WTC11 (cell line): ENCODE measurements at regions not wholly inside any gene's neighbourhood (a gene's known extent, or its start where the extent isn't known, plus 50 kb on each side); places are given as distances from the start of the nearest gene placed in this dataset.

Source experiments
- ATAC-seq: fragments of 200-7000 bp; cut with Tn5 transposase; 2 replicates; pipeline ENCODE4 v1.10.0; 2021; ENCODE audit warnings: mild to moderate bottlenecking, moderate library complexity
- CTCF ChIA-PET: fragments of 300-600 bp; sonication (Branson Sonifier 250); formaldehyde crosslinking; loops from one replicate; lab custom pipeline; 2021; ENCODE audit warnings: antibody characterized with exemption; lab: Charles Lee
- POLR2A ChIA-PET: fragments of 350-600 bp; sonication (Branson Sonifier 250); formaldehyde crosslinking; loops from one replicate; lab custom pipeline; 2021; ENCODE audit warnings: antibody characterized with exemption; lab: Charles Lee
- DNase-seq: peaks from one replicate; pipeline ENCODE4 v3.0.0; 2021; ENCODE audit warnings: low spot score
- H3K27ac Mint-ChIP-seq: 2 replicates; pipeline ENCODE4 v1.8.0; 2021; ENCODE audit warnings: mixed read lengths
- H3K27me3 Mint-ChIP-seq: 2 replicates; pipeline ENCODE4 v1.8.0; 2021; ENCODE audit warnings: low read depth, mild to moderate bottlenecking, moderate library complexity, mixed read lengths
- H3K36me3 Mint-ChIP-seq: 2 replicates; pipeline ENCODE4 v1.8.0; 2021; ENCODE audit warnings: mixed read lengths
- H3K4me1 Mint-ChIP-seq: 2 replicates; pipeline ENCODE4 v1.8.0; 2022; ENCODE audit warnings: mixed read lengths
- H3K4me3 Mint-ChIP-seq: 2 replicates; pipeline ENCODE4 v1.8.0; 2021; ENCODE audit warnings: mild to moderate bottlenecking, moderate library complexity, mixed read lengths
- H3K9me3 Mint-ChIP-seq: 2 replicates; pipeline ENCODE4 v1.8.0; 2021; ENCODE audit warnings: mixed read lengths
- AR ChIP-seq: fragments of 250-450 bp; sonication (Bioruptor Pico); IDR thresholded peaks from 2 replicates; pipeline ENCODE4 v1.9.0; 2021; ENCODE audit warnings: mild to moderate bottlenecking
- ATF1 ChIP-seq: sonication (generic); formaldehyde crosslinking; IDR thresholded peaks from 2 replicates; pipeline ENCODE4 v1.8.1; 2023; ENCODE audit warnings: mild to moderate bottlenecking, moderate library complexity, missing genetic modification reagents
- CTCF ChIP-seq: fragments of 200-600 bp; IDR thresholded peaks from 2 replicates; pipeline ENCODE4 v1.8.0; 2022; ENCODE audit warnings: antibody characterized with exemption
- E2F4 ChIP-seq: sonication (generic); formaldehyde crosslinking; IDR thresholded peaks from 2 replicates; pipeline ENCODE4 v1.8.1; 2022; ENCODE audit warnings: low read depth, mild to moderate bottlenecking, moderate library complexity, missing genetic modification reagents, borderline replicate concordance
- ELF4 ChIP-seq: sonication (generic); formaldehyde crosslinking; IDR thresholded peaks from 2 replicates; pipeline ENCODE4 v1.8.1; 2022; ENCODE audit warnings: low read depth, mild to moderate bottlenecking, moderate library complexity, missing genetic modification reagents
- GTF2I ChIP-seq: fragments of 250-450 bp; sonication (Bioruptor Pico); conservative IDR thresholded peaks from 2 replicates; pipeline ENCODE4 v1.4.0; 2021; ENCODE audit warnings: mild to moderate bottlenecking
- HMGA2 ChIP-seq: fragments of 250-450 bp; sonication (Bioruptor Pico); IDR thresholded peaks from 2 replicates; pipeline ENCODE4 v1.4.0; 2021; ENCODE audit warnings: mild to moderate bottlenecking, moderate library complexity
- IRF1 ChIP-seq: sonication (generic); formaldehyde crosslinking; IDR thresholded peaks from 2 replicates; pipeline ENCODE4 v1.8.0; 2023; ENCODE audit warnings: missing genetic modification reagents
- MLX ChIP-seq: sonication (generic); formaldehyde crosslinking; IDR thresholded peaks from 2 replicates; pipeline ENCODE4 v1.8.1; 2023; ENCODE audit warnings: mild to moderate bottlenecking, missing genetic modification reagents, moderate library complexity
- MXD4 ChIP-seq: fragments of 250-450 bp; sonication (Bioruptor Pico); IDR thresholded peaks from 2 replicates; pipeline ENCODE4 v1.8.0; 2021; ENCODE audit warnings: mild to moderate bottlenecking, moderate library complexity, borderline replicate concordance
- MYBL2 ChIP-seq: sonication (generic); formaldehyde crosslinking; IDR thresholded peaks from 2 replicates; pipeline ENCODE4 v1.8.1; 2023; ENCODE audit warnings: mild to moderate bottlenecking, moderate library complexity, missing genetic modification reagents
- NFYB ChIP-seq: sonication (generic); formaldehyde crosslinking; conservative IDR thresholded peaks from 2 replicates; pipeline ENCODE4 v1.8.0; 2022; ENCODE audit warnings: low read depth, missing genetic modification reagents
- RORB ChIP-seq: fragments of 250-450 bp; sonication (Bioruptor Pico); IDR thresholded peaks from 2 replicates; pipeline ENCODE4 v1.9.0; 2021; ENCODE audit warnings: mild to moderate bottlenecking
- SMAD4 ChIP-seq: sonication (generic); formaldehyde crosslinking; IDR thresholded peaks from 2 replicates; pipeline ENCODE4 v1.8.0; 2022; ENCODE audit warnings: mild to moderate bottlenecking, missing genetic modification reagents
- TEAD1 ChIP-seq: sonication (generic); formaldehyde crosslinking; IDR thresholded peaks from 2 replicates; pipeline ENCODE4 v1.8.0; 2022; ENCODE audit warnings: mild to moderate bottlenecking, missing genetic modification reagents
- USF1 ChIP-seq: sonication (generic); formaldehyde crosslinking; IDR thresholded peaks from 2 replicates; pipeline ENCODE4 v1.8.0; 2022; ENCODE audit warnings: mild to moderate bottlenecking, missing genetic modification reagents
- ZNF317 ChIP-seq: sonication (generic); formaldehyde crosslinking; IDR thresholded peaks from 2 replicates; pipeline ENCODE4 v1.8.1; 2023; ENCODE audit warnings: low read depth, mild to moderate bottlenecking, moderate library complexity, missing genetic modification reagents, borderline replicate concordance
- ZNF532 ChIP-seq: fragments of 250-450 bp; sonication (Bioruptor Pico); IDR thresholded peaks from 2 replicates; pipeline ENCODE4 v1.9.0; 2021; ENCODE audit warnings: mild to moderate bottlenecking, borderline replicate concordance

- no peaks in the 10 kb centered on the region for H3K27me3 Mint-ChIP-seq
- POLR2A ChIA-PET: no interaction called here
- no peak for TF ChIP-seq MLX
- TF ChIP-seq AR (CRISPR knock-in tag): no peak
- no peak for TF ChIP-seq CTCF
- TF ChIP-seq TEAD1 (CRISPR knock-in tag): no peak
- TF ChIP-seq ATF1 (CRISPR knock-in tag): no peak
- TF ChIP-seq SMAD4 (CRISPR knock-in tag): no peak
- no peak for TF ChIP-seq GTF2I (CRISPR knock-in tag)
- no peak for TF ChIP-seq IRF1 (CRISPR knock-in tag)
- TF ChIP-seq ZNF532 (CRISPR knock-in tag): no peak
- TF ChIP-seq ELF4 (CRISPR knock-in tag): no peak
- TF ChIP-seq HMGA2: no peak
- no peak for TF ChIP-seq MXD4
- TF ChIP-seq MYBL2: no peak
- no peak for TF ChIP-seq RORB (CRISPR knock-in tag)
- TF ChIP-seq NFYB: no peak
- TF ChIP-seq USF1 (CRISPR knock-in tag): no peak
- TF ChIP-seq E2F4 (CRISPR knock-in tag): no peak
- no peak for TF ChIP-seq ZNF317
- DNase-seq: no peak
- no peak for ATAC-seq
- CTCF ChIA-PET: interaction anchor here (0.7 kb wide), 1 partner anchor 117 kb away, joined by 3 read pairs; no protein-coding TSS in a partner anchor
- no peaks in the 10 kb centered on the region for H3K36me3 Mint-ChIP-seq
- H3K4me3 Mint-ChIP-seq: no peak overlapping the region
- H3K27ac Mint-ChIP-seq: no peak overlapping the region
- H3K9me3 Mint-ChIP-seq: peaks cover 5% of the 10 kb centered on the region; the same call in 1 of the 2 replicates
- H3K4me1 Mint-ChIP-seq: peaks cover 29% of the 10 kb centered on the region
Measured at GRCh38 chr3:31284776-31285175, 247.9 kb upstream of the STT3B start.
